ENCODE measurements at regions not wholly inside any gene's neighbourhood (a gene's known extent, or its start where the extent isn't known, plus 50 kb on each side); places are given as distances from the start of the nearest gene placed in this dataset.

DNA sequence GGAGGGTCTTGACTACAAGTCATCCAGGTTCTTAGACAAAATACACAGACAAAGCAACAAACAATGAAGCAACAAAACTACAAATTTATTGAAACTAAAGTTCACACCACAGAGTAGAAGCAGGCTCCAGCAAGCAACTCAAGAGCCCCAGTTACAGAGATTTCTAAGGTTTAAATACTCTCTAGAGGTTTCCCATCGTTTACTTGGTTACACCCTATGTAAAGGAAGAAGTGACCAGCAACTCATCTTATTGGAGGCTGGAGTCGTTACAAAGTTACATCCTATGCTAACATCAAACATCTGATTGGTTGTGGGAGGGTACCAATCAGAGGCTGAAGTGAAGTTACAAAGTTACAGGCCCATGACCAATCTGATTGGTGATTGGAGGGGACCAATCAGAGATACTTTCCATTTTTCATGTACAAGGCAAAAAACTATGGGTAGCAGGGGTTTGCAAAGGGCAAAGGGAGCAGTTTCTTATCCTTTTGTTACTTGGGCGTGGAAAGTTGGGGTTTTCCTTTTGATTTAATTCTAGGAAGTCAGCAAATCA lies 2292.6 kb upstream of the C9orf72 start (continued):
- TF ChIP-seq, protein P1, sequence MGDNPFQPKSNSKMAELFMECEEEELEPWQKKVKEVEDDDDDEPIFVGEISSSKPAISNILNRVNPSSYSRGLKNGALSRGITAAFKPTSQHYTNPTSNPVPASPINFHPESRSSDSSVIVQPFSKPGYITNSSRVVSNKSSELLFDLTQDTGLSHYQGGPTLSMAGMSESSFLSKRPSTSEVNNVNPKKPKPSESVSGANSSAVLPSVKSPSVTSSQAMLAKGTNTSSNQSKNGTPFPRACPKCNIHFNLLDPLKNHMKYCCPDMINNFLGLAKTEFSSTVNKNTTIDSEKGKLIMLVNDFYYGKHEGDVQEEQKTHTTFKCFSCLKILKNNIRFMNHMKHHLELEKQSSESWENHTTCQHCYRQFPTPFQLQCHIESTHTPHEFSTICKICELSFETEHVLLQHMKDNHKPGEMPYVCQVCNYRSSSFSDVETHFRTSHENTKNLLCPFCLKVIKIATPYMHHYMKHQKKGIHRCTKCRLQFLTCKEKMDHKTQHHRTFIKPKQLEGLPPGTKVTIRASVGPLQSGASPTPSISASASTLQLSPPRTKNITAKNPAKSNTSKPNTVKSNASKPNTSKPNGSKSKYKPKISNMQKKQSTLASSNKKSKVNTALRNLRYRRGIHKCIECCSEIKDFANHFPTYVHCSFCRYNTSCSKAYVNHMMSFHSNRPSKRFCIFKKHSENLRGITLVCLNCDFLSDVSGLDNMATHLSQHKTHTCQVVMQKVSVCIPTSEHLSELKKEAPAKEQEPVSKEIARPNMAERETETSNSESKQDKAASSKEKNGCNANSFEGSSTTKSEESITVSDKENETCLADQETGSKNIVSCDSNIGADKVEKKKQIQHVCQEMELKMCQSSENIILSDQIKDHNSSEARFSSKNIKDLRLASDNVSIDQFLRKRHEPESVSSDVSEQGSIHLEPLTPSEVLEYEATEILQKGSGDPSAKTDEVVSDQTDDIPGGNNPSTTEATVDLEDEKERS (tag by site-specific recombination; IDR thresholded peaks at IDR 0.05) = no peak
- TF ChIP-seq ZNF10 (tag by site-specific recombination; IDR thresholded peaks at IDR 0.05) (no peak), ZNF426 (tag by site-specific recombination; IDR thresholded peaks at IDR 0.05) (no peak), KLF9 (tag by site-specific recombination; IDR thresholded peaks at IDR 0.05; ENCODE audit: low read depth) (no peak)

DNA sequence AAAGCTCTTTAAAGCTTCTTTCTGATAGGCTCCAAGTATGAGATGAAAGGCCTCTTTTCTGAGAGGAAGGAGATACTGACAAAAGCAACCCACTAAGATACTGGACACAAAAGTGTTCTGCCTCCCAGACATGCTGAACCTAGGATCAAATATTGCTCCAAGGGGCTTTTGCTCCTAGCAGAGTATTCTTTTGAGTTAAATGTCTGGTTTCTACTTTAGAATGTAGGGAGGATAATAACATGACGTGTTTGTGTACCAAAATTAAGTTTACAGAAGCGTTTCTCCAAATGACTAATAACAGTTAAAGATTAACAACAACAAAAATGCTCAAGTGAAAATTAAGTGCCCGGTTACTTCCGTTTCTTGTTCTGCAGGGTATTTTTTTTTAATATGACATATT lies 2293.3 kb upstream of the C9orf72 start:
- no peak overlapping the region for H3K27ac ChIP-seq (ENCODE audit: extremely low read depth, low read depth, low read length)
- no peaks in the 10 kb centered on the region for H3K36me3 ChIP-seq (ENCODE audit: control insufficient read depth in 2 of 2, insufficient read depth in 1 of 2, low read length in 2 of 2)
- no peak overlapping the region for H3K4me3 ChIP-seq (ENCODE audit: low read depth, low read length)
- ChIA-PET CTCF (no interaction called here), POLR2A (no interaction called here)
- H3K4me1 ChIP-seq (ENCODE audit: control insufficient read depth, insufficient read depth, low read length) = no peaks in the 10 kb centered on the region
- H3K9me3 ChIP-seq (ENCODE audit: control insufficient read depth, insufficient read depth, low read depth, low read length) = no peaks in the 10 kb centered on the region
- TF ChIP-seq ZNF174 (tag by site-specific recombination; IDR thresholded peaks at IDR 0.05) = no peak
- no peak for TF ChIP-seq YY2 (tag by site-specific recombination; IDR thresholded peaks at IDR 0.05)
- no peak for TF ChIP-seq ELK4 (IDR thresholded peaks at IDR 0.05; ENCODE audit: borderline replicate concordance, low read depth, low read length)
- TF ChIP-seq ZNF391 (tag by site-specific recombination; IDR thresholded peaks at IDR 0.05; ENCODE audit: borderline replicate concordance, low read depth) = no peak

- ChIA-PET CTCF (no interaction called here), POLR2A (no interaction called here)
- Histone ChIP-seq H3K9me3 (ENCODE audit: control insufficient read depth, insufficient read depth, low read depth, low read length) (no peaks in the 10 kb centered on the region), H3K36me3 (ENCODE audit: control insufficient read depth in 2 of 2, insufficient read depth in 1 of 2, low read length in 2 of 2) (no peaks in the 10 kb centered on the region), H3K27ac (ENCODE audit: extremely low read depth, low read depth, low read length) (no peak overlapping the region), H3K4me3 (ENCODE audit: low read depth, low read length) (no peak overlapping the region), H3K4me1 (ENCODE audit: control insufficient read depth, insufficient read depth, low read length) (no peaks in the 10 kb centered on the region)
- no peak for TF ChIP-seq MYNN (tag by site-specific recombination; IDR thresholded peaks at IDR 0.05; ENCODE audit: borderline replicate concordance)
- TF ChIP-seq ELK4 (IDR thresholded peaks at IDR 0.05; ENCODE audit: borderline replicate concordance, low read depth, low read length) = no peak
- no peak for TF ChIP-seq ZNF132 (tag by site-specific recombination; IDR thresholded peaks at IDR 0.05; ENCODE audit: borderline replicate concordance)
- TF ChIP-seq ZNF791 (tag by site-specific recombination; IDR thresholded peaks at IDR 0.05) = no peak
- TF ChIP-seq ZNF629 (tag by site-specific recombination; IDR thresholded peaks at IDR 0.05) = no peak
- no peak for TF ChIP-seq ZNF292 (tag by site-specific recombination; IDR thresholded peaks at IDR 0.05; ENCODE audit: borderline replicate concordance, low read depth)
- TF ChIP-seq ZNF571 (tag by site-specific recombination; IDR thresholded peaks at IDR 0.05) = no peak
- TF ChIP-seq ZNF366 (tag by site-specific recombination; conservative IDR thresholded peaks at IDR 0.05) = no peak
- TF ChIP-seq ZNF610 (tag by site-specific recombination; IDR thresholded peaks at IDR 0.05; ENCODE audit: borderline replicate concordance) = no peak
- TF ChIP-seq ZNF677 (tag by site-specific recombination; IDR thresholded peaks at IDR 0.05) = no peak
- TF ChIP-seq ZNF624 (tag by site-specific recombination; IDR thresholded peaks at IDR 0.05) = no peak
- TF ChIP-seq GLIS1 (tag by site-specific recombination; IDR thresholded peaks at IDR 0.05) = no peak
- no peak for TF ChIP-seq ZNF280C (tag by site-specific recombination; IDR thresholded peaks at IDR 0.05)
- TF ChIP-seq ZSCAN16 (tag by site-specific recombination; IDR thresholded peaks at IDR 0.05) = no peak
- TF ChIP-seq ZFP41 (tag by site-specific recombination; IDR thresholded peaks at IDR 0.05; ENCODE audit: borderline replicate concordance) = no peak
- TF ChIP-seq BCL11A (tag by site-specific recombination; IDR thresholded peaks at IDR 0.05; ENCODE audit: low read depth) = no peak
- no peak for TF ChIP-seq ZNF596 (tag by site-specific recombination; IDR thresholded peaks at IDR 0.05)
- TF ChIP-seq ZNF214 (tag by site-specific recombination; IDR thresholded peaks at IDR 0.05; ENCODE audit: borderline replicate concordance) = no peak
- no peak for TF ChIP-seq ZNF530 (tag by site-specific recombination; IDR thresholded peaks at IDR 0.05; ENCODE audit: low read depth)
Measured at GRCh38 chr9:29873579-29873978, 2300.3 kb upstream of the C9orf72 start.

Data from HEK293 (cell line).